NCI-H2107 treated with DMSO at 0.1 percent for 48 hours (cell line): ENCODE measurements at regions not wholly inside any gene's neighbourhood (a gene's known extent, or its start where the extent isn't known, plus 50 kb on each side); places are given as distances from the start of the nearest gene placed in this dataset.
"Not testable (repeated sequence)": the region's sequence is repeated elsewhere in the genome, so short reads cannot be mapped to it uniquely, and the experiment has no call there.

Source experiments
- DNase-seq: peaks from one replicate; lab custom pipeline; 2025; ENCODE audit not compliant: unreplicated experiment; lab: John Stamatoyannopoulos, UW

GRCh38 chr22:27239520-27239919 is 562.0 kb downstream of the MN1 start:
- DNase-seq, result no peak

GRCh38 chr22:27240298-27241075 is 561.1 kb downstream of the MN1 start:
- DNase-seq, result no peak

GRCh38 chr22:27241430-27242321 is 559.9 kb downstream of the MN1 start:
- DNase-seq, result no peak

GRCh38 chr22:27242474-27242873 is 559.1 kb downstream of the MN1 start:
- no peak for DNase-seq

- DNase-seq, result no peak
These were observed 558.5 kb downstream of the MN1 start for GRCh38 chr22:27242917-27243589.

GRCh38 chr22:27244328-27244727 is 557.2 kb downstream of the MN1 start:
- DNase-seq, result no peak

GRCh38 chr22:27245056-27245455 is 556.5 kb downstream of the MN1 start:
- DNase-seq, result no peak

- no peak for DNase-seq
These were observed 555.0 kb downstream of the MN1 start for GRCh38 chr22:27246558-27246957.

GRCh38 chr22:27247701-27248434 is 553.7 kb downstream of the MN1 start:
- no peak for DNase-seq

- DNase-seq, result no peak
These were observed 551.1 kb downstream of the MN1 start for GRCh38 chr22:27250418-27250817.

GRCh38 chr22:27250886-27251285 is 550.7 kb downstream of the MN1 start:
- DNase-seq, result no peak

GRCh38 chr22:27251563-27251962 is 550.0 kb downstream of the MN1 start:
- no peak for DNase-seq

GRCh38 chr22:27252282-27253049 is 549.1 kb downstream of the MN1 start:
- DNase-seq, result no peak

GRCh38 chr22:27253108-27253902 is 548.3 kb downstream of the MN1 start:
- no peak for DNase-seq

- not testable (repeated sequence) for DNase-seq
These were observed 547.5 kb downstream of the MN1 start for GRCh38 chr22:27254063-27254462.

- DNase-seq, result no peak
These were observed 546.0 kb downstream of the MN1 start for GRCh38 chr22:27255580-27255979.

- no peak for DNase-seq
These were observed 543.6 kb downstream of the MN1 start for GRCh38 chr22:27257987-27258386.

- DNase-seq, result no peak
These were observed 542.9 kb downstream of the MN1 start for GRCh38 chr22:27258616-27259172.

- no peak for DNase-seq
These were observed 542.1 kb downstream of the MN1 start for GRCh38 chr22:27259433-27259832.
